ENCODE measurements at regions not wholly inside any gene's neighbourhood (a gene's known extent, or its start where the extent isn't known, plus 50 kb on each side); places are given as distances from the start of the nearest gene placed in this dataset.

- ChIA-PET CTCF (interaction anchor here (1.2 kb wide), 1 partner anchor 27 kb away, joined by 3 read pairs; no protein-coding TSS in a partner anchor), POLR2A (no interaction called here)
- no peak overlapping the region for H3K4me3 ChIP-seq (ENCODE audit: low read depth, low read length)
- TF ChIP-seq CTCF (IDR thresholded peaks at IDR 0.05; ENCODE audit: insufficient read depth, low read depth, low read length): no peak
- no peaks in the 10 kb centered on the region for H3K36me3 ChIP-seq (ENCODE audit: control insufficient read depth, insufficient read depth, low read length)
- DNase-seq (ENCODE audit: low read depth): no peak
- H3K27me3 ChIP-seq (ENCODE audit: control insufficient read depth, insufficient read depth, low read length): no peaks in the 10 kb centered on the region
Measured at GRCh38 chr3:150254309-150254708, 153.8 kb upstream of the TSC22D2 start.

GRCh38 chr3:150253622-150254021, 154.5 kb upstream of the TSC22D2 start:
- POLR2A ChIA-PET: no interaction called here
- CTCF ChIA-PET: no interaction called here
- Histone ChIP-seq H3K27me3 (ENCODE audit: control insufficient read depth, insufficient read depth, low read length) (no peaks in the 10 kb centered on the region), H3K4me3 (ENCODE audit: low read depth, low read length) (no peak overlapping the region), H3K36me3 (ENCODE audit: control insufficient read depth, insufficient read depth, low read length) (no peaks in the 10 kb centered on the region)
- no peak for TF ChIP-seq CTCF (IDR thresholded peaks at IDR 0.05; ENCODE audit: insufficient read depth, low read depth, low read length)
- no peak for DNase-seq (ENCODE audit: low read depth)

- H3K27me3 ChIP-seq (ENCODE audit: control insufficient read depth, insufficient read depth, low read length): no peaks in the 10 kb centered on the region
- TF ChIP-seq CTCF (IDR thresholded peaks at IDR 0.05; ENCODE audit: insufficient read depth, low read depth, low read length): no peak
- DNase-seq (ENCODE audit: low read depth): no peak
- H3K4me3 ChIP-seq (ENCODE audit: low read depth, low read length): no peak overlapping the region
- ChIA-PET POLR2A (no interaction called here), CTCF (interaction anchor here (1.0 to 2.6 kb wide), 2 partner anchors 13 to 158 kb away, joined by 3 to 10 read pairs; no protein-coding TSS in a partner anchor)
- no peaks in the 10 kb centered on the region for H3K36me3 ChIP-seq (ENCODE audit: control insufficient read depth, insufficient read depth, low read length)
Measured at GRCh38 chr3:150252462-150252861, 155.6 kb upstream of the TSC22D2 start.

GRCh38 chr3:150251187-150252062, 156.7 kb upstream of the TSC22D2 start:
- no peak for DNase-seq (ENCODE audit: low read depth)
- no peak overlapping the region for H3K4me3 ChIP-seq (ENCODE audit: low read depth, low read length)
- H3K27me3 ChIP-seq (ENCODE audit: control insufficient read depth, insufficient read depth, low read length): no peaks in the 10 kb centered on the region
- CTCF ChIA-PET: interaction anchor here (1.0 to 2.6 kb wide), 2 partner anchors 14 to 159 kb away, joined by 3 to 10 read pairs; no protein-coding TSS in a partner anchor
- no peaks in the 10 kb centered on the region for H3K36me3 ChIP-seq (ENCODE audit: control insufficient read depth, insufficient read depth, low read length)
- POLR2A ChIA-PET: no interaction called here
- no peak for TF ChIP-seq CTCF (IDR thresholded peaks at IDR 0.05; ENCODE audit: insufficient read depth, low read depth, low read length)

- no peak for DNase-seq (ENCODE audit: low read depth)
- ChIA-PET POLR2A (no interaction called here), CTCF (interaction anchor here (0.6 to 2.6 kb wide), 6 partner anchors 16 to 521 kb away, joined by 3 to 10 read pairs (median 4); no protein-coding TSS in a partner anchor)
- H3K27me3 ChIP-seq (ENCODE audit: control insufficient read depth, insufficient read depth, low read length): no peaks in the 10 kb centered on the region
- H3K4me3 ChIP-seq (ENCODE audit: low read depth, low read length): no peak overlapping the region
- no peaks in the 10 kb centered on the region for H3K36me3 ChIP-seq (ENCODE audit: control insufficient read depth, insufficient read depth, low read length)
- no peak for TF ChIP-seq CTCF (IDR thresholded peaks at IDR 0.05; ENCODE audit: insufficient read depth, low read depth, low read length)
Measured at GRCh38 chr3:150249779-150250470, 158.2 kb upstream of the TSC22D2 start.
